ENCODE measurements at regions not wholly inside any gene's neighbourhood (a gene's known extent, or its start where the extent isn't known, plus 50 kb on each side); places are given as distances from the start of the nearest gene placed in this dataset.

DNA sequence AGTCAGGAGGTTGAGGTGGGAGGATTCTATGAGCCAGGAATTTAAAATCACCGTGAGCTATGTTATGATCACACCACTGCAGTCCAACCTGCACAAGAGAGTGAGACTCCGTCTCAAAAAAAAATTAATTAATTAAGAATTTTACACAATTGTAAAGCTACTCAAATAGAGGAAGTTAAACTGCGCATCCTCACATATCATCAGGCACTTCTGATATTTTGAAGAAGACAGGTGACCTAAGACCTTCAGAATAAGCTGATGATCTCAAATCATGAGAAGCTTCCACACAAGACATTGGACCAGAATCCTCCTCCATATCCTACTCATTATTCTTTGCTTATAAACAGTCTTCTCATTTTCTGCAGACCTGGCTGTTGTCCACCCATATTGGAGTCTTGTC lies 800.9 kb downstream of the TMEM121 start:
- Histone ChIP-seq H3K4me3 (ENCODE audit: extremely low read depth in 1 of 4, insufficient read depth in 2 of 4, low read depth in 3 of 4, low read length in 4 of 4) (no peak overlapping the region), H3K27ac (ENCODE audit: low read depth, low read length) (no peak overlapping the region), H3K23me2 (ENCODE audit: low read depth, low read length) (no peaks in the 10 kb centered on the region), H3K4me1 (replicated peaks in 1 of 4; ENCODE audit: control insufficient read depth in 3 of 4, insufficient read depth in 4 of 4, low read length in 3 of 4) (no peaks in the 10 kb centered on the region), H3K18ac (ENCODE audit: extremely low read depth, low read length) (no peak overlapping the region), H2AK5ac (ENCODE audit: low read depth, low read length) (no peak overlapping the region), H3K36me3 (ENCODE audit: control insufficient read depth in 2 of 4, insufficient read depth in 4 of 4, low read length in 3 of 4) (no peaks in the 10 kb centered on the region), H3K23ac (ENCODE audit: insufficient read length) (no peak overlapping the region), H3K79me2 (ENCODE audit: control insufficient read depth in 1 of 2, insufficient read depth in 2 of 2, low read length in 2 of 2) (no peaks in the 10 kb centered on the region), H3K79me1 (ENCODE audit: low read depth, low read length) (no peaks in the 10 kb centered on the region), H2BK15ac (ENCODE audit: low read length) (no peak overlapping the region), H2BK20ac (ENCODE audit: low read length) (no peak overlapping the region), H3K4ac (replicated peaks; ENCODE audit: insufficient read length, low read depth, low read length) (no peak overlapping the region), H3K14ac (ENCODE audit: insufficient read length) (no peak overlapping the region), H3K9me3 (ENCODE audit: insufficient read depth in 2 of 2, low read depth in 1 of 2, low read length in 1 of 2) (peaks cover 33 to 58% of the 10 kb centered on the region in 2 experiments), H2BK12ac (ENCODE audit: low read depth, low read length) (no peak overlapping the region), H3K9ac (replicated peaks in 1 of 4; ENCODE audit: extremely low read depth in 1 of 4, low read depth in 3 of 4, low read length in 3 of 4) (no peak overlapping the region), H2BK120ac (replicated peaks; ENCODE audit: low read depth, low read length) (no peak overlapping the region), H2BK5ac (ENCODE audit: low read depth, low read length) (no peak overlapping the region), H2AFZ (ENCODE audit: low read length) (no peak overlapping the region), H3K4me2 (ENCODE audit: insufficient read depth in 1 of 2, low read depth in 2 of 2, low read length in 2 of 2) (no peak overlapping the region), H3K27me3 (replicated peaks in 1 of 4; ENCODE audit: control insufficient read depth in 3 of 4, extremely low read depth in 1 of 4, insufficient read depth in 3 of 4, low read length in 3 of 4) (no peaks in the 10 kb centered on the region), H3K56ac (replicated peaks; ENCODE audit: insufficient read length, low read depth, low read length) (no peak overlapping the region), H4K8ac (ENCODE audit: extremely low read depth, insufficient read depth, low read length) (no peak overlapping the region), H4K20me1 (replicated peaks in 1 of 2; ENCODE audit: control insufficient read depth in 1 of 2, insufficient read depth in 2 of 2, low read length in 2 of 2) (no peaks in the 10 kb centered on the region), H4K91ac (replicated peaks; ENCODE audit: insufficient read length, low read length) (no peak overlapping the region), H4K5ac (ENCODE audit: insufficient read length, low read depth, low read length) (no peak overlapping the region)
- WGBS, 2 experiments (ENCODE audit: extremely low coverage in 1 of 2, insufficient coverage in 1 of 2, insufficient read length in 1 of 2, insufficient replicate concordance in 2 of 2, low coverage in 1 of 2, low lambda C conversion rate in 2 of 2, missing lambda C conversion rate in 1 of 2): 68% methylated on average over 3 of the region's 3 CpGs; no CpG with 5 or more reads in 1 of the 2 experiments
- CTCF ChIA-PET (ENCODE audit: partially characterized antibody): no interaction called here
- FAIRE-seq (no peak), DNase-seq (ENCODE audit: low read depth in 1 of 2, low spot score in 2 of 2) (no peak)
- TF ChIP-seq E2F6 (IDR thresholded peaks at IDR 0.05) (no peak), NRF1 (IDR thresholded peaks at IDR 0.05; ENCODE audit: low read depth, low read length) (no peak), GTF2F1 (IDR thresholded peaks at IDR 0.05; ENCODE audit: borderline replicate concordance, low read depth, low read length) (no peak), SRF (IDR thresholded peaks at IDR 0.05; ENCODE audit: low read depth, low read length) (no peak), SIN3A (conservative IDR thresholded peaks at IDR 0.05 in 1 of 2, IDR thresholded peaks at IDR 0.05 in 1 of 2; ENCODE audit: low read depth in 1 of 2, low read length in 2 of 2) (no peak), YY1 (IDR thresholded peaks at IDR 0.05; ENCODE audit: low read depth, low read length) (no peak), HDAC6 (IDR thresholded peaks at IDR 0.05; ENCODE audit: low read depth, low read length) (no peak), SIRT6 (IDR thresholded peaks at IDR 0.05; ENCODE audit: low read length) (no peak), RAD21 (IDR thresholded peaks at IDR 0.05 in 1 of 2, conservative IDR thresholded peaks at IDR 0.05 in 1 of 2; ENCODE audit: low read depth in 2 of 2, low read length in 2 of 2) (no peak)
- TF ChIP-seq, protein P1, sequence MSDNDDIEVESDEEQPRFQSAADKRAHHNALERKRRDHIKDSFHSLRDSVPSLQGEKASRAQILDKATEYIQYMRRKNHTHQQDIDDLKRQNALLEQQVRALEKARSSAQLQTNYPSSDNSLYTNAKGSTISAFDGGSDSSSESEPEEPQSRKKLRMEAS (IDR thresholded peaks at IDR 0.05): no peak
- POLR2A ChIA-PET (ENCODE audit: partially characterized antibody): no interaction called here

Data from H1 (cell line).